SK-N-SH treated with all-trans-retinoic acid at 6 μM for 48 hours (cell line): ENCODE measurements at regions not wholly inside any gene's neighbourhood (a gene's known extent, or its start where the extent isn't known, plus 50 kb on each side); places are given as distances from the start of the nearest gene placed in this dataset.

Source experiments
- ARNTL ChIP-seq: fragments of 450-650 bp; formaldehyde crosslinking; IDR thresholded peaks from 2 replicates; pipeline ENCODE4 v1.5.0; 2020; ENCODE audit warnings: low read depth, mild to moderate bottlenecking, moderate library complexity, borderline replicate concordance
- CREB5 ChIP-seq: fragments of 250-450 bp; sonication (Bioruptor Pico); IDR thresholded peaks from 2 replicates; pipeline ENCODE4 v1.5.1; 2020; ENCODE audit warnings: low read depth, mild to moderate bottlenecking, moderate library complexity
- ESRRG ChIP-seq: fragments of 250-450 bp; sonication (Bioruptor Pico); IDR thresholded peaks from 2 replicates; pipeline ENCODE4 v1.6.1; 2021; ENCODE audit warnings: mild to moderate bottlenecking
- PATZ1 ChIP-seq: fragments of 250-450 bp; sonication (Bioruptor Pico); IDR thresholded peaks from 2 replicates; pipeline ENCODE4 v1.8.0; 2020; ENCODE audit warnings: mild to moderate bottlenecking, moderate library complexity, borderline replicate concordance

GRCh38 chr21:27743971-27744564 lies 777.2 kb upstream of the ADAMTS5 start:
- TF ChIP-seq PATZ1 (CRISPR knock-in tag) = no peak
- no peak for TF ChIP-seq ARNTL (CRISPR knock-in tag)
- TF ChIP-seq CREB5 (CRISPR knock-in tag) = no peak
- no peak for TF ChIP-seq ESRRG (CRISPR knock-in tag)
